Peyer's patch (tissue), 4 donors: ENCODE measurements at regions not wholly inside any gene's neighbourhood (a gene's known extent, or its start where the extent isn't known, plus 50 kb on each side); places are given as distances from the start of the nearest gene placed in this dataset.

Source experiments
- CTCF ChIP-seq, 6 experiments: fragments of 450-650 bp in 4 of 6; fragments of 200-600 bp in 2 of 6; sonication (generic) in 1 of 6; IDR thresholded peaks; one replicate each; pipeline ENCODE4 v1.5.1; 2017 to 2019; ENCODE audit warnings: antibody characterized with exemption in 6 of 6, mild to moderate bottlenecking in 3 of 6, moderate library complexity in 1 of 6
- POLR2A ChIP-seq, 2 donors: fragments of 450-650 bp; IDR thresholded peaks; one replicate each; pipeline ENCODE4 v1.5.1; 2017; ENCODE audit warnings: antibody characterized with exemption in 2 of 2, mild to moderate bottlenecking in 2 of 2, moderate library complexity in 2 of 2

- TF ChIP-seq CTCF (IDR thresholded peaks at IDR 0.05) (no peak), POLR2A (IDR thresholded peaks at IDR 0.05) (no peak)
Measured at GRCh38 chr12:76702946-76703345, 61.0 kb upstream of the ZDHHC17 start.
